Sigmoid colon (tissue), 6 donors: ENCODE measurements at regions not wholly inside any gene's neighbourhood (a gene's known extent, or its start where the extent isn't known, plus 50 kb on each side); places are given as distances from the start of the nearest gene placed in this dataset.
"Not testable (repeated sequence)": the region's sequence is repeated elsewhere in the genome, so short reads cannot be mapped to it uniquely, and the experiment has no call there.

Experiments used
- DNase-seq: peaks from one replicate; pipeline ENCODE4 v3.0.0-alpha.2; 2019
- H3K27ac ChIP-seq, 4 donors: fragments of 200-600 bp; sonication (generic); one replicate each; pipeline ENCODE4 v1.5.1; 2016 to 2019; ENCODE audit warnings: mild to moderate bottlenecking in 1 of 4
- H3K27me3 ChIP-seq, 3 donors: fragments of 200-600 bp; sonication (generic); one replicate each; pipeline ENCODE4 v1.5.1; 2019; ENCODE audit warnings: mild to moderate bottlenecking in 1 of 3
- H3K36me3 ChIP-seq, 4 donors: fragments of 200-600 bp; sonication (generic); one replicate each; pipeline ENCODE4 v1.5.1; 2016 to 2019
- H3K4me1 ChIP-seq, 4 donors: fragments of 200-600 bp; sonication (generic); one replicate each; pipeline ENCODE4 v1.5.1; 2017 to 2019
- H3K4me3 ChIP-seq, 4 donors: fragments of 200-600 bp; sonication (generic); one replicate each; pipeline ENCODE4 v1.5.1; 2017 to 2019; ENCODE audit warnings: mild to moderate bottlenecking in 2 of 4, moderate library complexity in 1 of 4
- H3K9me3 ChIP-seq, 4 donors: fragments of 200-600 bp in 3 of 4; sonication (generic) in 3 of 4; one replicate each; pipeline versions ENCODE4 v1.5.1 to v1.6.1; 2013 to 2019
- CTCF ChIP-seq, 4 experiments: fragments of 450-650 bp in 3 of 4; fragments of 200-600 bp in 1 of 4; IDR thresholded peaks; one replicate each; pipeline ENCODE4 v1.5.1; 2016 to 2019; ENCODE audit warnings: antibody characterized with exemption in 4 of 4, mild to moderate bottlenecking in 3 of 4, moderate library complexity in 2 of 4
- EP300 ChIP-seq, 4 donors: sonication (generic); formaldehyde crosslinking; IDR thresholded peaks; one replicate each; pipeline ENCODE4 v1.6.1; 2017; ENCODE audit warnings: antibody characterized with exemption in 4 of 4
- POLR2A ChIP-seq, 2 donors: fragments of 450-650 bp; IDR thresholded peaks; one replicate each; pipeline ENCODE4 v1.6.1; 2016; ENCODE audit warnings: antibody characterized with exemption in 2 of 2, mild to moderate bottlenecking in 2 of 2, moderate library complexity in 2 of 2
- POLR2AphosphoS5 ChIP-seq, 4 donors: sonication (generic); formaldehyde crosslinking; IDR thresholded peaks; one replicate each; pipeline ENCODE4 v1.6.1; 2017; ENCODE audit warnings: antibody characterized with exemption in 4 of 4
- WGBS, 2 donors: extraction: QIAGEN DNeasy Blood & Tissue Kit; methylation state at CpG; one replicate each; pipeline ENCODE4 v1.1.7; 2013; 5-methylcytosine and 5-hydroxymethylcytosine counted together
- intact Hi-C: fragments of 100-400 bp; cut with DNase I; formaldehyde crosslinking; loops from one replicate; pipeline ENCODE4 v1.15.1; 2023
- donor health status: healthy with polysubstance abuse.
- donor health status: healthy.

DNA sequence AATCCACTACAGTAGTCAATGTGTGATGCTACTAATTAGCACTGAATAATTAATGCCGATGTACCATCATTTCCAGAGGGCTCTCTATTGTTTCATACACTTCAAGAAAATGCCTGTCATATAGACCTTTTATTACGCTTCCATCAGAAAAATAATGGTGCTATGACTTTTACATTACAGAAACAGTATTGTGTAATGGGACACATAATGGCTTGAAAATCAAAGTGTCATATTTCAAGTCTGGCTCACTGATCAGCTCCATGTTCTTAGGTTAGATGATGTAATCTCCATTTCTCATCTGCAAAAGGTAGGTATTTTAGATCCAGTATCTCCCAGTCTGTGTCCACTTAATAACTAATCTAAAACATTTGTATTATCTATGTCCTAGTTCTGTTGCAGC lies 990.6 kb upstream of the TYRP1 start:
- no peak for TF ChIP-seq POLR2AphosphoS5 (IDR thresholded peaks at IDR 0.05)
- Histone ChIP-seq H3K4me3 (no peak overlapping the region), H3K36me3 (no peaks in the 10 kb centered on the region), H3K4me1 (no peaks in the 10 kb centered on the region), H3K27ac (no peak overlapping the region), H3K9me3 (no peaks in the 10 kb centered on the region), H3K27me3 (no peaks in the 10 kb centered on the region)
- DNase-seq = no peak
- 81 to 88% methylated on average over 2 of the region's 2 CpGs for WGBS, 2 donors
- intact Hi-C loops = no loop called here

DNA sequence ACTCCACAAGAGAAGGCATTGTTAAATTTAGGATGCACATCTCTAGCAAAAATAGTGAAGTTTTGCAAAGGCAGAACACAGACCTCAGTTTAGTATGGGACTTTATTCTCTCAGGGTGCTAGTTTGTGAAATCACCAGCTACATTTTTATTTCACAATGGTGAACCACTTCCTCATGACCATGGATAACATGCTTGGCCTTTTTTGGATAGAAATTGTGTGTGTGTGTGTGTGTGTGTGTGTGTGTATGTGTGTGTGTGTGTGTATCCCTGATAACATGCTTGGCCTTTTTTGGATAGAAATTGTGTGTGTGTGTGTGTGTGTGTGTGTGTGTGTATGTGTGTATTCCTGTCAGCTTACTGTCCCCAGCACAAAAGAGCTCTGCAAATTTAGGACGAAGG lies 989.0 kb upstream of the TYRP1 start:
- H3K36me3 ChIP-seq, H3K27me3 ChIP-seq, intact Hi-C loops, H3K4me3 ChIP-seq, H3K9me3 ChIP-seq, DNase-seq, H3K27ac ChIP-seq, H3K4me1 ChIP-seq: not testable (repeated sequence)
- 0 to 73% methylated on average over 1 of the region's 1 CpG for WGBS, 2 donors

- H3K27me3 ChIP-seq = no peaks in the 10 kb centered on the region
- H3K9me3 ChIP-seq = no peaks in the 10 kb centered on the region
- WGBS, 2 donors = 77 to 80% methylated on average over 2 of the region's 2 CpGs
- intact Hi-C loops = no loop called here
- H3K4me1 ChIP-seq = no peaks in the 10 kb centered on the region
- no peak for TF ChIP-seq POLR2AphosphoS5 (IDR thresholded peaks at IDR 0.05)
- TF ChIP-seq POLR2A (IDR thresholded peaks at IDR 0.05) = no peak
- TF ChIP-seq CTCF (IDR thresholded peaks at IDR 0.05) = no peak
- no peak for TF ChIP-seq EP300 (IDR thresholded peaks at IDR 0.05)
- no peak overlapping the region for H3K27ac ChIP-seq
- no peak overlapping the region for H3K4me3 ChIP-seq
- no peaks in the 10 kb centered on the region for H3K36me3 ChIP-seq
- no peak for DNase-seq
Measured at GRCh38 chr9:11708899-11709298, 984.3 kb upstream of the TYRP1 start.

GRCh38 chr9:11709567-11709966 lies 983.6 kb upstream of the TYRP1 start:
- Histone ChIP-seq H3K36me3 (no peaks in the 10 kb centered on the region), H3K4me3 (no peak overlapping the region), H3K27ac (no peak overlapping the region), H3K4me1 (no peaks in the 10 kb centered on the region), H3K27me3 (no peaks in the 10 kb centered on the region), H3K9me3 (no peaks in the 10 kb centered on the region)
- DNase-seq = no peak
- TF ChIP-seq EP300 (IDR thresholded peaks at IDR 0.05) (no peak), CTCF (IDR thresholded peaks at IDR 0.05) (no peak), POLR2A (IDR thresholded peaks at IDR 0.05) (no peak), POLR2AphosphoS5 (IDR thresholded peaks at IDR 0.05) (no peak)
- 0 to 61% methylated on average over 1 of the region's 1 CpG for WGBS, 2 donors
- intact Hi-C loops = no loop called here

- Histone ChIP-seq H3K4me1 (no peaks in the 10 kb centered on the region), H3K27ac (no peak overlapping the region), H3K36me3 (no peaks in the 10 kb centered on the region), H3K4me3 (no peak overlapping the region), H3K9me3 (no peaks in the 10 kb centered on the region), H3K27me3 (no peaks in the 10 kb centered on the region)
- TF ChIP-seq POLR2A (IDR thresholded peaks at IDR 0.05) = no peak
- no peak for TF ChIP-seq CTCF (IDR thresholded peaks at IDR 0.05)
- TF ChIP-seq EP300 (IDR thresholded peaks at IDR 0.05) = no peak
- no peak for TF ChIP-seq POLR2AphosphoS5 (IDR thresholded peaks at IDR 0.05)
- no peak for DNase-seq
- intact Hi-C loops = no loop called here
- WGBS, 2 donors = 86 to 89% methylated on average over 2 of the region's 2 CpGs
Measured at GRCh38 chr9:11713077-11713476, 980.1 kb upstream of the TYRP1 start.

GRCh38 chr9:11722957-11723356 lies 970.2 kb upstream of the TYRP1 start:
- Histone ChIP-seq H3K27me3 (no peaks in the 10 kb centered on the region), H3K27ac (no peak overlapping the region), H3K36me3 (no peaks in the 10 kb centered on the region), H3K4me1 (no peaks in the 10 kb centered on the region), H3K9me3 (no peaks in the 10 kb centered on the region), H3K4me3 (no peak overlapping the region)
- DNase-seq = no peak
- intact Hi-C loops = no loop called here
- TF ChIP-seq POLR2AphosphoS5 (IDR thresholded peaks at IDR 0.05) (no peak), CTCF (IDR thresholded peaks at IDR 0.05) (no peak), POLR2A (IDR thresholded peaks at IDR 0.05) (no peak), EP300 (IDR thresholded peaks at IDR 0.05) (no peak)
- 48 to 57% methylated on average over 3 of the region's 3 CpGs for WGBS, 2 donors
